ENCODE measurements at regions not wholly inside any gene's neighbourhood (a gene's known extent, or its start where the extent isn't known, plus 50 kb on each side); places are given as distances from the start of the nearest gene placed in this dataset.

DNA sequence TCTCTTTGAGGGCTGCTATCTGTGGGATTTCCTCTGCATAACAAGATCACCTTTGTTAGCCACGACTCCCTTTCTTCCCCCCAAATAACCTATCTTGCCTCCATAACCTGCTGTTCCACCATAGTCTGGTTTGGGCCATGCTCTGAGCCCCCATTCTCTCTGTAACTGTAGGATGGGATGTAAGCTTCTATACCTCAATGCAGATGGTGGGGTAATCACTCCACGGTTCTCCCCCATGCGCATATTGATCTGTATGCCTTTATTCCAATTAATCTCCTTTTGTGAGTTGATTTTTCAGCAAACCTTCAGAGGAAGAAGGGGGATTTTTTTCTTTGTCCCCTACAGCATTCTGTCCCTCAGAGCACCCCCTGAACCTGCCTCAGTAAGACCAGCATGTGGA, 170.1 kb upstream of the IRF2BP2 start:
- TF ChIP-seq, protein P1, sequence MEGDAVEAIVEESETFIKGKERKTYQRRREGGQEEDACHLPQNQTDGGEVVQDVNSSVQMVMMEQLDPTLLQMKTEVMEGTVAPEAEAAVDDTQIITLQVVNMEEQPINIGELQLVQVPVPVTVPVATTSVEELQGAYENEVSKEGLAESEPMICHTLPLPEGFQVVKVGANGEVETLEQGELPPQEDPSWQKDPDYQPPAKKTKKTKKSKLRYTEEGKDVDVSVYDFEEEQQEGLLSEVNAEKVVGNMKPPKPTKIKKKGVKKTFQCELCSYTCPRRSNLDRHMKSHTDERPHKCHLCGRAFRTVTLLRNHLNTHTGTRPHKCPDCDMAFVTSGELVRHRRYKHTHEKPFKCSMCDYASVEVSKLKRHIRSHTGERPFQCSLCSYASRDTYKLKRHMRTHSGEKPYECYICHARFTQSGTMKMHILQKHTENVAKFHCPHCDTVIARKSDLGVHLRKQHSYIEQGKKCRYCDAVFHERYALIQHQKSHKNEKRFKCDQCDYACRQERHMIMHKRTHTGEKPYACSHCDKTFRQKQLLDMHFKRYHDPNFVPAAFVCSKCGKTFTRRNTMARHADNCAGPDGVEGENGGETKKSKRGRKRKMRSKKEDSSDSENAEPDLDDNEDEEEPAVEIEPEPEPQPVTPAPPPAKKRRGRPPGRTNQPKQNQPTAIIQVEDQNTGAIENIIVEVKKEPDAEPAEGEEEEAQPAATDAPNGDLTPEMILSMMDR (IDR thresholded peaks at IDR 0.05; ENCODE audit: insufficient read depth, low read length) = no peak
- TF ChIP-seq, protein P2, sequence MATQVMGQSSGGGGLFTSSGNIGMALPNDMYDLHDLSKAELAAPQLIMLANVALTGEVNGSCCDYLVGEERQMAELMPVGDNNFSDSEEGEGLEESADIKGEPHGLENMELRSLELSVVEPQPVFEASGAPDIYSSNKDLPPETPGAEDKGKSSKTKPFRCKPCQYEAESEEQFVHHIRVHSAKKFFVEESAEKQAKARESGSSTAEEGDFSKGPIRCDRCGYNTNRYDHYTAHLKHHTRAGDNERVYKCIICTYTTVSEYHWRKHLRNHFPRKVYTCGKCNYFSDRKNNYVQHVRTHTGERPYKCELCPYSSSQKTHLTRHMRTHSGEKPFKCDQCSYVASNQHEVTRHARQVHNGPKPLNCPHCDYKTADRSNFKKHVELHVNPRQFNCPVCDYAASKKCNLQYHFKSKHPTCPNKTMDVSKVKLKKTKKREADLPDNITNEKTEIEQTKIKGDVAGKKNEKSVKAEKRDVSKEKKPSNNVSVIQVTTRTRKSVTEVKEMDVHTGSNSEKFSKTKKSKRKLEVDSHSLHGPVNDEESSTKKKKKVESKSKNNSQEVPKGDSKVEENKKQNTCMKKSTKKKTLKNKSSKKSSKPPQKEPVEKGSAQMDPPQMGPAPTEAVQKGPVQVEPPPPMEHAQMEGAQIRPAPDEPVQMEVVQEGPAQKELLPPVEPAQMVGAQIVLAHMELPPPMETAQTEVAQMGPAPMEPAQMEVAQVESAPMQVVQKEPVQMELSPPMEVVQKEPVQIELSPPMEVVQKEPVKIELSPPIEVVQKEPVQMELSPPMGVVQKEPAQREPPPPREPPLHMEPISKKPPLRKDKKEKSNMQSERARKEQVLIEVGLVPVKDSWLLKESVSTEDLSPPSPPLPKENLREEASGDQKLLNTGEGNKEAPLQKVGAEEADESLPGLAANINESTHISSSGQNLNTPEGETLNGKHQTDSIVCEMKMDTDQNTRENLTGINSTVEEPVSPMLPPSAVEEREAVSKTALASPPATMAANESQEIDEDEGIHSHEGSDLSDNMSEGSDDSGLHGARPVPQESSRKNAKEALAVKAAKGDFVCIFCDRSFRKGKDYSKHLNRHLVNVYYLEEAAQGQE (IDR thresholded peaks at IDR 0.05; ENCODE audit: insufficient replicate concordance, low read depth) = no peak
- TF ChIP-seq POLR2AphosphoS5 (IDR thresholded peaks at IDR 0.05; ENCODE audit: low read depth) (no peak), SPI1 (IDR thresholded peaks at IDR 0.05; ENCODE audit: borderline replicate concordance, low read depth) (no peak)

All from HL-60 (cell line).